Fibroblast of pulmonary artery (primary cell): ENCODE measurements at regions not wholly inside any gene's neighbourhood (a gene's known extent, or its start where the extent isn't known, plus 50 kb on each side); places are given as distances from the start of the nearest gene placed in this dataset.
"Not testable (repeated sequence)": the region's sequence is repeated elsewhere in the genome, so short reads cannot be mapped to it uniquely, and the experiment has no call there.

Source experiments
- DNase-seq: peaks from one replicate; pipeline ENCODE4 v3.0.0-alpha.2; 2010; ENCODE audit warnings: low read depth
- H3K4me3 ChIP-seq: replicated peaks from 2 replicates; pipeline ENCODE4 v1.5.1; 2011; ENCODE audit warnings: low read depth, mild to moderate bottlenecking, control low read depth, low read length, moderate library complexity
- TF ChIP-seq, protein P1 (sequence below): IDR thresholded peaks from 2 replicates; pipeline ENCODE4 v1.5.1; 2011; ENCODE audit warnings: mild to moderate bottlenecking, control low read depth, low read length, inconsistent platforms; ENCODE audit errors: missing control alignments

DNA sequence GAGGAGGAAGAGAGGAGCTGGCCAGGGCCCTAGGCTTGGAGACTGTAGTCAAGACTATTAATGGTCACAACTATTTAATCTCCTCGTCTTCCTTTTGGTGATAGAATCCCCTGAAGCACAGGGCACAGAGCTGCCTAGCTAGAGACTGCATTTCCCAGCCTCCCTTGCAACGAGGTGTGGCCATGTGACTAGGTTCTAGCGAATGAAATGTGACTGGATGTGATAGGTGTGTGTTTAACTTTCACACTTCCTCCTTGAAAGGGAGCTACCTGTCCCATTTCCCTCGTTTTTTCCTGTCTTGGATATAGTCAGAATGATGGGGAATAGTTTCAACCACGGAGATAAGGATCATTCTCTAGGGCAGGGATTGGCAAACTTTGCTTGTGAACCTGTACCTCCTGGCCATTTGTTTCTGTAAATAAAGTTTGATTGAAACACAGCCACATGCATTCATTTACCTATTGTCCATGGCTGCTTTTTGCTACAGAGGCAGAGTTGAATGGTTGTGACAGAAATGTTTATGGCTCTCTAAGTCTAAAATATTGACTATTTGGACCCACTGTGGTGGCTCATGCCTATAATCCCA, 313.5 kb downstream of the MIAT start:
- TF ChIP-seq, protein P1, sequence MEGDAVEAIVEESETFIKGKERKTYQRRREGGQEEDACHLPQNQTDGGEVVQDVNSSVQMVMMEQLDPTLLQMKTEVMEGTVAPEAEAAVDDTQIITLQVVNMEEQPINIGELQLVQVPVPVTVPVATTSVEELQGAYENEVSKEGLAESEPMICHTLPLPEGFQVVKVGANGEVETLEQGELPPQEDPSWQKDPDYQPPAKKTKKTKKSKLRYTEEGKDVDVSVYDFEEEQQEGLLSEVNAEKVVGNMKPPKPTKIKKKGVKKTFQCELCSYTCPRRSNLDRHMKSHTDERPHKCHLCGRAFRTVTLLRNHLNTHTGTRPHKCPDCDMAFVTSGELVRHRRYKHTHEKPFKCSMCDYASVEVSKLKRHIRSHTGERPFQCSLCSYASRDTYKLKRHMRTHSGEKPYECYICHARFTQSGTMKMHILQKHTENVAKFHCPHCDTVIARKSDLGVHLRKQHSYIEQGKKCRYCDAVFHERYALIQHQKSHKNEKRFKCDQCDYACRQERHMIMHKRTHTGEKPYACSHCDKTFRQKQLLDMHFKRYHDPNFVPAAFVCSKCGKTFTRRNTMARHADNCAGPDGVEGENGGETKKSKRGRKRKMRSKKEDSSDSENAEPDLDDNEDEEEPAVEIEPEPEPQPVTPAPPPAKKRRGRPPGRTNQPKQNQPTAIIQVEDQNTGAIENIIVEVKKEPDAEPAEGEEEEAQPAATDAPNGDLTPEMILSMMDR: no peak
- H3K4me3 ChIP-seq: no peak overlapping the region
- DNase-seq: no peak

DNA sequence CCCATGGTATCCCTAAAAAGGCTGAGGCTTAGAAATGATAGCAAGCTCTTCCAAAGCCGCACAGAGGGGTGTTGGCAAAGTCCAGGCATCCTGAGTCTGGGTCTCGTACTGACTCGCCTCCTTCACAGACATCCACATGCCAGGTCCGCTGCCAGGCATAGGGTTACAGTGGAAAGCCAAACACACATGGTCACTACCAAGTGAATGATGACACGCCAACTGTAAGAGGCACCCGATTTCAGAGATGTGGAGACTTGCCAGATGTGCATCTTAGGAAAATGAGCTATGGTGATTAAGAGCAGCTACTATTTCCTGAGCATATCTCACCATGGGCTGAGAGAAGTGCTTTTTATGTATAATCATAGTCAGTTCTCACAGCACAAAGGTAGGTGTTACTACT, 314.9 kb downstream of the MIAT start:
- no peak overlapping the region for H3K4me3 ChIP-seq
- DNase-seq: no peak
- TF ChIP-seq, protein P1: no peak

DNA sequence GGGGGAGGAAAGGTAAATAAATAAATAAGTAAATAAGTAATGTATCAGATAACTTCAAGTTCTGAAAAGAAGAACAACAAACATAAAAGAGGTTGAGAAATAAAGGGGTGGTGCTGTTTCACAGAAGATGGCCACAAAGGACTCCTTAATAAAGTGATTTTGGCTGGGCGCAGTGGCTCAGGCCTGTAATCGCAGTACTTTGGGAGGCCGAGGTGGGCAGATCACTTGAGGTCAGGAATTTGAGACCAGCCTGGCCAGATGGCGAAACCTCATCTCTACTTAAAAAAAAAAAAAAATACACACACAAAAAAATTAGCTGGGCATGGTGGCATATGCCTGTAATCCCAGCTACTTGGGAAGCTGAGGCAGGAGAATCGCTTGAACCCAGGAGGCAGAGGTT, 315.5 kb downstream of the MIAT start:
- not testable (repeated sequence) for H3K4me3 ChIP-seq, DNase-seq

DNA sequence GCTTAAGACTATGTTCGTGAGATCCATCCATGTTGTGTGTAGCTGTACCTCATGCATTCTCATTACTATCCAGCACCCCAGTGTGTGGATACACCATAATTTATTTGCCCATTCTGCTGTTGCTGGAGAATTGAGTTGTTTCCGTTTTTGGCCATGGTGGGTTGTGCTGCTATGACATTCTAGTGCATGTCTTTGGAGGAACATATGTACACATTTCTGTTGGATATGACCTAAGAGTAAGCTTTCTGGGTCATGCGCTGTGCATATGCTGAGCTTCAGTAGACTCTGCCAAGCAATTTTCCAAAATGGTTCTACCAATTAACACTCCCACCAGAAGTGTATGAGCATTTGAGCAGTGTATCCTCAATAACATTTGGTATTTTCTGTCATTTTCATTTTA, 316.6 kb downstream of the MIAT start:
- DNase-seq: no peak
- TF ChIP-seq, protein P1: no peak
- H3K4me3 ChIP-seq: no peak overlapping the region

DNA sequence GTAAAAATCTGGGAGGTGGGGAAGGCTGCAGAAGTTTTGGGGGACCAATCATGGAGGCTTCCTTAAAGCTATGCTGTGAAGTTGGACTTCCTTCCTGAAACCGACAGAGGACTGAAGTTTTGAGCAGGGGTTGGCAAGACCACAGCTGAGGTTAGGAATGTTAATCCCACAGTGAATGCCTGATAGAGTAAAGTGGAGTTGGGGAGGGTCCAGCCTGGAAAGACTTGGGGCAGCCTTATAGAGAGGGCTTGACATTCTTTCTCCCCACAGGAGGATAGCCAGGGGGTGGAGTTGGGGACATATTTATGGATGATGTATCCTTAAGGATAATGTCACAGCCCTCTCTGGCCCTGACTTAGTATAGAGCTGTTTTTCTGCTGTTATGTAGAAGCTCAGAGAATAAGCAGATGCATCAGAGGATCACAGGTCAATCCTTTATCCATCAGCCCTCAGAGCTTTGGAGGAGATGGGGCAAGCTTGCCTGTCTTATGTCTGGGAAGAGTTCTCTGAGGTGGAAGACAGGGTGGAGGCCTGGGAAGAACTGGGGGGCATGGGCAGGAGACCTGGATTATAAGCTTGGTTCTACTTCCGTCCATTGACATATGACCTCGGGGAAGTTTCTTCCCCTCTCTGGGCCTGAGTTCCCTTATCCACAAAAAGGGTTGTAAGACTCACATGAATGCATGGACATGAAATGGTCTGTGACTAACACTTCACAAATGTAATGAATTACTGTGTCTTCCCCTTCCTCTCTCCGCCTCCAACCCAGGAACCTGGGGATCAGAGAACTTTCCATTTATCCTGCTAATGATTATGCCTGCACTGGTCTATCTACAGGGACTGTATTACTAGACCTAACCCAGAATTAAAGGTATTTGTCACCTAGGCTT, 317.8 kb downstream of the MIAT start:
- no peak overlapping the region for H3K4me3 ChIP-seq
- TF ChIP-seq, protein P1: no peak
- no peak for DNase-seq

DNA sequence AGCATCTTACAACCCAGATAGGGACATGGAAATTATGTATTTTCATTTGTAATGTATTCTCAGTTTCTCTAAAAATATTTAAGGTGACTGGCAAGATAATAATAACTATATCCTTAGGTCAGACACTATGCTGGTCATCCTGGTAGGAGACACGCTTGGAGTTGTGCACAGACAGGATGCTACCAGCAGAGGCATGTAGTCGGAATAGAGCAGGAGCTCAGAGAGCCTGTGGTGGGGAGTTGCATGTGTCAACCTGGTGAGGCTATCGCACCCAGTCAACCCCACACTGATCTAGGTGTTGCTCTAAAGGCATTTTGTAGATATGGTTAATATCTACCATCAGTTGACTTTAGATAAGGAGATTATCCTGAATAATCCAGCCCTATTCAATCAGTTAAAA, 318.5 kb downstream of the MIAT start:
- TF ChIP-seq, protein P1: no peak
- DNase-seq: no peak
- no peak overlapping the region for H3K4me3 ChIP-seq

DNA sequence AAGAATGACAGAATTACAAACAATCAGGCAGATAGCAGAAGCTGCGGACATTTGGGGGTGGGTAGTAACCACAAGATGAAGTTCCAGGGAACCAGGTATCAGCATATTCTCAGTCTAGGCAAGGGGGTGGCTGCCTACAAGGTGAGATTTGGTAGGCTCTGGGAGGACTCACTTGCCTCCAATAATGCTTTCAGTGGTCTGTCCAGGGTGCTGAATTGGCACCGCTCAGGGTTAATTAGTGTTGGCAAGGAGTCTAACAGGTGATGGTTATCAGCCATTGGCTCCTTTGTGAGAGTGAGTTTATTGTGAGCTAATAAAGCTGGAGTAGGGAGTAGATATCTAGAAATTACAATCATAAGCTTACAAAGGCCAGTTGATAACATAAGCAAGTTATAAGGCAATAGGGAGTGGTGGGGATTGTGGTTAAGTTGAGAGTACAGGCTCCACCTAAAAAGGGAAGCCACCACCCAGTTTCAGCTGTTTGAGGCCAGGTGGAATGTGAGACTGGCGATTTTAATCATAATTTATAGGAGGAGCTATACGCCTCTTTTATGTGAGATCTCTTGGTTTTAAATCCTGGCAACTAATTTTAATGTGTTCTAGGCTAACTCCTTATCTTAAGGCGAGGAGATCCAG, 320.5 kb downstream of the MIAT start:
- TF ChIP-seq, protein P1: no peak

More for the DNA sequence above, 320.5 kb downstream of the MIAT start:
- H3K4me3 ChIP-seq: no peak overlapping the region
- no peak for DNase-seq
